ENCODE measurements at regions not wholly inside any gene's neighbourhood (a gene's known extent, or its start where the extent isn't known, plus 50 kb on each side); places are given as distances from the start of the nearest gene placed in this dataset.

- TF ChIP-seq CTCF (IDR thresholded peaks at IDR 0.05) (no peak), REST (IDR thresholded peaks at IDR 0.05; ENCODE audit: low read depth, low read length) (no peak), GATA2 (CRISPR knock-in tag; IDR thresholded peaks at IDR 0.05) (no peak), POLR2AphosphoS5 (IDR thresholded peaks at IDR 0.05; ENCODE audit: low read depth, low read length) (no peak), RAD21 (IDR thresholded peaks at IDR 0.05; ENCODE audit: low read length) (no peak), ZBTB33 (IDR thresholded peaks at IDR 0.05; ENCODE audit: borderline replicate concordance, low read depth) (no peak), MAX (IDR thresholded peaks at IDR 0.05; ENCODE audit: low read depth) (no peak), YY1 (IDR thresholded peaks at IDR 0.05; ENCODE audit: low read depth) (no peak), FOSL2 (IDR thresholded peaks at IDR 0.05; ENCODE audit: borderline replicate concordance, low read depth) (no peak), FOXJ3 (CRISPR knock-in tag; IDR thresholded peaks at IDR 0.05) (no peak), TAF1 (IDR thresholded peaks at IDR 0.05; ENCODE audit: borderline replicate concordance, low read depth, low read length) (no peak), RCOR1 (IDR thresholded peaks at IDR 0.05; ENCODE audit: low read length) (no peak)
Observed at GRCh38 chr10:129097776-129098330, 369.2 kb upstream of the MGMT start.
